HT-29 (cell line): ENCODE measurements at regions not wholly inside any gene's neighbourhood (a gene's known extent, or its start where the extent isn't known, plus 50 kb on each side); places are given as distances from the start of the nearest gene placed in this dataset.

Source experiments
- DNase-seq: peaks from one replicate; pipeline ENCODE4 v3.0.0-alpha.2; 2015; ENCODE audit warnings: low spot score

DNA sequence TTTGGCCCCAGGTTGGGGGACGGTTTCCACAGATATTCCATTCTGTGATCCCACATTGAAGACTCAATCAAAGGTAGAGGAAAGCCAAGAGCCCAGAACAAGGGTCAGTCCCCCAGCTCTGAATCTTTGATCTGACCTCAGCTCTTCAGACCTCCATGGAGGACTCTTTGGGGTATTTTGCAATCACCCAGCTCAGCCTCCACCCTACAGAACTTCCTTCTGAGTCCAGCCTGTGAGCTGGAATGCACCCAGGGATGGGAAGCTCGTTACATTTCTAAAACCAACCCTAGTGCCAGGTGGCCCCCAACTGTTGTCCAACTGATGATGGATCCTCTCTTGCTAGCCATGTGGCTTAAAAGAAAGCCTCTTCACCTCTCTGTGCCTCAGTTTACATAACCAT lies 335.3 kb downstream of the MN1 start:
- no peak for DNase-seq

DNA sequence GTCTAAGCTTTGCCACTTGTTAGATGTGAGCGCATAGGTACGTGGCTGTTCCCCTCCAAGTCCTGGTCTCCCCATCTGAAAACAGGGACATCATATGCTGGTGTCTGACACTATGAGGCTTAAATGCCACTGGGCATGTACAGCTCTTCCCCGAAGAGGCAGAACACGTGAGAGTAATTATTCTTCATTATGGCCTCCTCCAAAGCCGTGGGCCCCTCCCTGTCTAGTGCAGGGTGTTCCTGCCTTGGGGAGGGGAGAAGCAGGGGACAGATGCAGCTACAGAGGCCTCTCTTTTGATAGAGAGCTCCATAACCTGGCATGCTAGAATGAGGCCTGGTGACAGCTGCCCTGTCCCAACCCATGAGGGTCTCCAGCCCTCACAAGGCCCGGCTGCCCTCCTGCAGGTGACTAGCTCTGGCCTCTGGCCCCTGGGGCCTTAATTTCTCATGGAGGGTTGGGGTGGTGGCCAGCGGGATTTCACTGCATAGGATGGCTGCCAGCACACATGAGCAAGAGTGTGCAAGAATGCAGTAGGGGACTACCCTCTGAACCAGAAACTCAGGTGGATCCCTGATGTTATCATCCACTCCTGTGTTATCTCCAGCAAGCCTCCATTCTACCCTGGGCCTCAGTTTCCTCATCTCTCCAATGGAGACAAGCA lies 334.6 kb downstream of the MN1 start:
- no peak for DNase-seq

DNA sequence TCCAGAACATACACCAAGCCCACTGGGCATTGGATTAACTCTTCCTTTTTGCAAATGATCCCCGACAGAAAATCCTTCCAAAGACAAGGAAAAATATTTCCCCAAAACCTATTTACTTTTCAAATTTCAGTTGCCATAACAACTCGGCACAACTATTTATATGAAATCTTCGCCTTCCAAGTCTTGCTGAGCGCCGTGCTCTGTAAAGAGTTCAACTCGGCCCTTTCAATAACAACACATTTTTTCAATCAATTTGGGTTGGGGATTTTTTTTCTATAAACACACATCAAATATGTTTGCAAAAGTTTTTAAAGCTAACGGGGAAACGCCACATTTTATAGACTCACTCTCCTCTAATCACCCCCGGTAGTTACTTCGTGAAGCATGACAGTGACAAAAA lies 333.8 kb downstream of the MN1 start:
- no peak for DNase-seq

DNA sequence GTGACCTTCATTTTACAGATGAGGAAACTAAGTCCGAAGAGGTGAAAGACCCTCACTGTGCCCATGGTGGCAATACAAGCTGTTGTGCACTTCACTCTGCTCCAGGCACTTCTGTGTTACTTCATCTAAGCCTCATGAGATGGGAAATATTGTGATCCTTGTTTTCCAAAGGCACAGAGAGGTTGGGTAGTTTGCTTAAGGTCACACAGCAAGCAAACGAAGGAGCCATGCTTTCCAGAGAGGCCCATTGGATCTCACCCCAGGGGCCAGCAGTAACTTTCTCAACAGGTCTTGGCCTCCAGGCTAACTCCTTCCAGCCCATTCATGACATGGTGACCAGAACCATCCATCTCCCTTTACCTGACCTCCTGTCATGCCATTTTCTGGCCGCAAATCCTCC lies 332.8 kb downstream of the MN1 start:
- no peak for DNase-seq

DNA sequence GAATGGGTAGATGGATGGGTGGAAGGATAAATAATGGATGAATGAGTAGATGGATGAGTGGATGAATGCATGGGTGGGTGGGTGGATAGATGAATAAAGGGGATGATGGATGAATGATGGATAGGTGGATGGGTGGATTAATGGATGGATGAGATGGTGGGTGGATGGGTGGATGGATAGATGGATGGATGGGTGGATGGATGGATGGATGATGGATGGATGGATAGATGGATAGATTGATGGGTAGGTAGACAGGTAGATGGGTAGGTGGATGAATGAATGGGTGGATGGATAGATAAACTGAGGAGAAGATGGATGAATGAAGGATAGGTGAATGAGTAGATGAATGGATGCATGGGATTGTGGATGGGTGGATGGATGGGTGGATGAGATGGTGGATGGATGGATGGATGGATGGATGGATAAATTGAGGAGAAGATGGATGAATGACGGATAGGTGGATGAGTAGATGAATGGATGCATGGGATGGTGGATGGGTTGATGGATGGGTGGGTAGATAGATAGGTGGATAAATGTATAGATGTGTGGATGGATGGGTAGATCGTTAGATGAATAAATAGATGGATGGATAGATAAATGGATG lies 331.3 kb downstream of the MN1 start:
- DNase-seq, result no peak

DNA sequence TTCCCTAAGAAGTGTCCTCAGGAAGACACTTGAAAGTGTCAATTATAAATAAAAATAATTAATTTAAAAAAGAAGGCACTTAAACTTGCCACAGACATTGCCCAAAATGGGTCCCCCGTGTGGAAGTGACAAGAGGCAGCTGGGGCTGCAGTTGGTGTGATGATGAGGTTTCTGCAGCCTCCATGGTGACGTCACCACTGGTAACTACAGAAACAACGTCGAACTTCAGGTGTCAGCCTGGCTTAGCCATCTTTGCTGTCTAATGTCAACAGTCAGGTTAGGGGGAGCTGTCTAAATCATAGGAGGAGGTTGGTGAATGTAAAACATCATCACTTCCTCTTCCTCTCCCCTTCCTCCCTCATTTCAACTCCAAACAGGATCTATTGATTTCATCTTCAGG lies 328.6 kb downstream of the MN1 start:
- DNase-seq, result no peak

DNA sequence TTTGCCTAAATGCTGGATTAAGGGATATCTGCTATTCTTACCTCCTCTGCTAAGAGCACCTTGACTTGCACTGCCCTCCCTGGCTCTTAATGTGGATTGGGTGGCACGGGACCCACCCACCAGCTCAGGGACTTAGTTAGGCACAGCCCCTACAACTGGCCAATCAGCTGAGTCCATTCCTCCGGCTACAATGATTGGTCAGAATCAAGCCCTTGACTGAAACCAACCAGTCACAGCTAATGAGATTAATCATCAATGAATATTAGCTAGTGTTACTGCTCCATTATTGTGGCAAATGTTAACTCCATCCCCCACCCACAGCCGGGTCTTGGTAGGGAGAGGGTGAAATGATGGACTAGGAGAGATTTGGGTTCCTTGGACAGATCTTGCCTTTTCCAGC lies 328.0 kb downstream of the MN1 start:
- DNase-seq, result no peak

DNA sequence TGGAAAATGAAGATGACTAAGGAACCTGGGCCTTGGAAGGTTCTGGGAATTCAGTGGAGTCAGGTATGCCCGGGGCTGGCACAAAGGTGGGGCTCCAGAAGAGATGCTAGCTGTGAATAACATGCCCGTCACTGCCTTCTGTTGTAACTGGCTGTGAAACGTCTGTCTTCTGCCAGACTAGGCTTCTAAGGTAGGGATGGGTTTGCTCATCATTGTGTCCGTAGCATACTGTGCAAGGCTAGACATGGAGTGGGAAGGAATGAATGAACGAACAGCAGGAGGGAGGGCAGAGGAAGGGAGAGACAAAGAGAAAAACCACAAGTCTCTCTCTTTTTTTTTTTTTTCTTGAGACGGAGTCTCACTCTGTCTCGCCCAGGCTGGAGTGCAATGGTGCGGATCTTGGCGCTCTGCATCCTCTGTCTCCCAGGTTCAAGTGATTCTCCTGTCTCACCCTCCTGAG lies 327.4 kb downstream of the MN1 start:
- DNase-seq, result no peak

DNA sequence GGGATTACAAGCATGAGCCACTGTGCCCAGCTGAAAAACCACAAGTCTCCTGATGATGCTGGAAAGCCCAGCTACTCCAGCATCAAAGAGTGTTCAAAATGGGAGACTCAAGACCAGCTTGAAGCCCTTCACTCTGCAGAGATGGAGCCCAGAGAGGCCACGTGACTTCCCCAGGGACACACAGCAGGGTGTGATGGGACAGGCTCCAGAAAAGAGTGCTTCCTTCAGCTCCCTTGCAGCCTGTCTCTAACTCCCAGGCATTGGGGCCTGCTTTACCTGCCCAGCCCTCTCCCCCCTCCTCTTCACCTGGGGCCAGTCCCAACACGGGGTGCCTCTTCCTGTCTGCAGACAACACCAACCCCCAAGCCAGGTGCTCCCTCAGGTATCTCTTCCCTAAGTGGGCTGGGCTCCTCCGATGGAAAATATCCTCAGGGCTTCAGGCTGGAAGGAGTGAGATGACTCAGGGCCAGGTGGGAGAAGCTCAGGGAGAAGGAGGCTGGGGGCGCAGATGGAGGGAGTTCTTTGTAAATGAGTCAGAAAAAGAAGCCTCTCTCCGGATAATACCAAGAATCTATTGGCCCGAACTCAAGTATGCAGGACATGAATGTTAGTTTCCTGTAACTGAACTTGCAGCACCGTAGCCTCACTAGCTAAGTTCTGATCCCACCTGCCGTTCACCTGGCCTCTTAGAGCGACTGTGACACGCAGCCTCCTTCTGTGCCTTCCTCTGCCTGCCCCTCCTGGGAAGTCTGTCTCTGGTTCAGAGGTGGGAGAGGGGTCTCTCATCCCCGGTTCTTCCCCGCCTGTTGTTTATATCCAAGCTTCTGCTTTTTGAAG lies 326.6 kb downstream of the MN1 start:
- DNase-seq, result no peak

DNA sequence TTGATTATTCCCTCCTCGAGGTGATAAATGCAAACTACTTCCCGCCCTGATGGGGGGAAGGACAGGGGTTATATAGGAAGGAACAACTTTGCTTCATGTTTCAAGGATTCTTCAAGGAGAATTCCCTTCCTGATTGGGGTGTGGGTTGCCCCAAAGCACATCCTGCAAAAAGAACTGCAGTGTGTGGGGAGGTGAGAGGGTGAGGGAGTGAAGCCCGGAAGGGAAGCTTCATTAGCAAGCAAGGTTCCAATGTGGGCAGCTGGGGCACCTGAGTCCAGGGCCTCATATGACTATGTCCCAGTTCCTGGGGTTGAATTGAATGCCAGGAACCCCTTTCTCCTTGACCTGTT lies 326.0 kb downstream of the MN1 start:
- DNase-seq, result no peak

DNA sequence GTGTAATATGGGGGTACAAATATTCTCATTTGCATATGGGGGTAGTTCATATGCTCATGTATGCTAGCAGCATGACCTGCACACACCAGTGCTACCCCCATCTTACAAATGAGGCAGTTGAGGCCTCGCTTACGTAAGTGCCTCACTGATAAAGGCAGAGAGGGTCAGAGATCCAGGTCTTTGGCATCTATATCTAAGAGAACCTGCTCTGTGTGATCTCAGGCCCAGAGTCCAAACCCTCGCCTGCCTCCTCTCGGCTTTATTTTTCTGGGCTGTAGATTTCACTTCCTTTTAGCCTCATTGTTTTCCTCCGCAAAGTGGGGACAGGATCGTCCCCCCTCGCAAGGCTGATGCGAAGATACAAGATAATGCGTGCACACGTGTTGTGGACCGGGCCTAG lies 325.2 kb downstream of the MN1 start:
- no peak for DNase-seq

DNA sequence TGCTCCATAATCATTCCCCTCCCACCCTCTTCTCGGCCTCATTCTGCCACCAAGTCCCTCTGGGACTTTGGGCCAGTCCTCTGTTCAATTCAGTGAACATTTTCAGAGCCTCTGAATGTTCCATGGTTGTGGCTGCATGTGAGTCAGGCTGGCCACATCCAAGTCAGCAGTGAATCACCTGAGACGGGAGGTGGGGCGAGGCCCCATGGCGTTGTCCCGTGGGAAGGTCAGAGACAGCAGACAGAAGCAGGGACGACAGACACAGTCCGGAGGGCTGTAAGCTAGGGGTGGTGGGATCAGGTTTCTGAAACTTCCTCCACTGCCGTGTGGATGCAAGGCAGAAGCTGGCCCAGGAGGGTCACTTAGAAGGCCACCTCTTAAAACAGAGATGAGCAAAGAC lies 324.8 kb downstream of the MN1 start:
- no peak for DNase-seq

DNA sequence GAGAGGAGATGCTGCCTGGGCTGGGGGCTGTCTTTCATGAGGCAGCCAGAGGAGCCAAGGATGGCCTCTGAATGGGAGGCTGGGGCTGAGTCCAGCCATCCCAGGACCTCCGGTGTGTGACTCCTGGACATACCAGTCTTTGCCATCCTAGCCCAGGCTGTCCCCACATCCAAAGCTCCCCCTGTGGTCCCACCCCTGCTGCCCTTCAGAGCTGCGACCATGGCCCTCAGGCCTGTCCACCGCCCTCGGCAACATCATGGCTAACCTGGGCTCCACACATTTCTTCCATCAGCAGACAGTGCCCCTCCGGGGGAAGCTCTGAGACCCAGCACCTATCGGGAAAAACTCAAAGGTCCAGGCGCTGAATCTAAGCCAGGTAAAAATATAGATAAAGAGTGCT lies 324.4 kb downstream of the MN1 start:
- DNase-seq, result no peak

DNA sequence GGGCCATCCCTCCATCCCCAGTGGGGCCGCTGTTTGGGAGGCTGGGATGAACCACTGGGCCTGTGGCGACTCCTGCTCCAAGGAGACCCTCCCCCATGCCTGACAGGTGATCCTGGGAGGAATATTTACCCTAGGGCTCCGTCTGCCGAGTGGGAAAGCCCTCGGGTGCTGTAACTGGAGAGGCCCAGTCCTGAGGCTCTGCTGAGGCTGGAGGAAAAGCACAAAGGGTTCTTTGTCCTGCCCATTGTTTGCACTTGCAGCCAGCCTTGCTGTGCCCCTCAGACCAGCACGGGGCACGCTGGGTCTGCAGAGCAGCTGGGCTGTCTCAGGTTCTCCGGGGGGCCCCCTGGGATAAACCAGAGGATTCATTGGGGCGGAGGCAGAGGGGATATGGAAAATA lies 321.1 kb downstream of the MN1 start:
- DNase-seq, result no peak

DNA sequence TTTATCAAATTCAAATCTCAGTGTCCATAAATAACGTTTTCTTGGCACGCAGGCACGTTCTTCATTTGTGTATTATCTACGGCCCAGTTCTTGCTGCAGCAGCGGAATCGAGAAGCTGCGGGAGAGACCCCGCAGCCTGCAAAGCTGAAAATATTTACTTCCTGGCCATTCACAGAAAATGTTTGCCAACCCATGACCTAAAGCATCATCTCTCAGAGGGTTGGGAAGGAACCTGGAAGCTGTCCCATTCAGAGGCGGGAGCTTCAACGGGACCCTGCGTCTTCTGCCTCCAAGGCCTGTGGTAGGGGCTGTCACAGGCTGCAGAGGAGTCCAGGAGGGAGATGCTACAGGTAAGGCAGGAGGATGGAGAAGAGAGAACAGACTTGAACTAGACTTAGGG lies 319.2 kb downstream of the MN1 start:
- DNase-seq, result no peak

DNA sequence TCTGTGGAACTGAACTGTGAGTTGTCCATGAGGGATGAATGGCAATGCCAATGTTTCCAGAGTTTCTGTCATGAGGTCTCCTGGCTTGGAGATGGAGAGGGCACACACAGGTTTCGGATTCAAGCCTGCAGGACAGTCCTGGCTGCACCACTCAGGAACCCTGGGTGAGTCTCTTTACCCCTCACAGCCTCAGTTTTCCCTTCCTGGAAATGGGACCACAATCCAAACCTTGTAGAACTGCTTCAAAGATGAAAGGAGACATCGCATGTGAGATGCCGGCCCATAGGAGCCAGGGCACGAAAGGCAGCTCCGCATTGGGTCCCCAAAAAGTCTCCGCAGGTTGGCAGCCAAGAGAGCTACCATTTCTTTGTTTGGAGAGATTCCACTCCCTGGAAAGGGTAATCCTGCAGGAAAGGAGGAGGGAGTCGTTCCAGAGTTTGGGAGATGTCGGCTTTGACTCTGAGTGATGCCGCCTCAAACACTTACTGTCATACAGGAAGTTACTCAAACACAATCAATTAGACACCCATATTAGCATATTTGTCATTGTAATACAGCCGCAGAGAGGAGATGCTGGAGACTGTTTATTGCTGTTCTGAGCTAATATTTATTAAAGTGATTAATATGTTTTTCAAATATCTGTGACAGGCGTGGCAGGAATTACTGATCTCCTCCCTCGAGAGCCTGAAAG lies 318.3 kb downstream of the MN1 start:
- no peak for DNase-seq

DNA sequence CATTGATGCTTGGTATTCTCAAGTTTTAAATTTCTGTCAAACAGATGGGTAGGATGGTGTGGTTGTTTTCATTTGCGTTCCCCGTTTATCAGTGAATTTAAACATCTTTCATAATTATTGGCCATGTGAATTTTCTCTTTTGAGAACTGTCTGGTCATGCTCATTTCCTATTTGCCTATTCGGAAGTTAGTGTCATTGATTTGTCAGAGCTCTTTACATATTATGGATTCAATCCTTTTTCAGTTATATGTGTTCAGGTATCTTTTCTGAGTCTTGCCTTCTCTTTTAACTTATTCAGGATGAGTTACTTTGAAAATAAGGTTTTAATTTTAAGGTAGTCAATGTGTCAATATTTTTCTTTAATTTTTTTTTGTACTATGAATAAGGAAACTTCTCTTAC lies 315.7 kb downstream of the MN1 start:
- DNase-seq, result no peak

DNA sequence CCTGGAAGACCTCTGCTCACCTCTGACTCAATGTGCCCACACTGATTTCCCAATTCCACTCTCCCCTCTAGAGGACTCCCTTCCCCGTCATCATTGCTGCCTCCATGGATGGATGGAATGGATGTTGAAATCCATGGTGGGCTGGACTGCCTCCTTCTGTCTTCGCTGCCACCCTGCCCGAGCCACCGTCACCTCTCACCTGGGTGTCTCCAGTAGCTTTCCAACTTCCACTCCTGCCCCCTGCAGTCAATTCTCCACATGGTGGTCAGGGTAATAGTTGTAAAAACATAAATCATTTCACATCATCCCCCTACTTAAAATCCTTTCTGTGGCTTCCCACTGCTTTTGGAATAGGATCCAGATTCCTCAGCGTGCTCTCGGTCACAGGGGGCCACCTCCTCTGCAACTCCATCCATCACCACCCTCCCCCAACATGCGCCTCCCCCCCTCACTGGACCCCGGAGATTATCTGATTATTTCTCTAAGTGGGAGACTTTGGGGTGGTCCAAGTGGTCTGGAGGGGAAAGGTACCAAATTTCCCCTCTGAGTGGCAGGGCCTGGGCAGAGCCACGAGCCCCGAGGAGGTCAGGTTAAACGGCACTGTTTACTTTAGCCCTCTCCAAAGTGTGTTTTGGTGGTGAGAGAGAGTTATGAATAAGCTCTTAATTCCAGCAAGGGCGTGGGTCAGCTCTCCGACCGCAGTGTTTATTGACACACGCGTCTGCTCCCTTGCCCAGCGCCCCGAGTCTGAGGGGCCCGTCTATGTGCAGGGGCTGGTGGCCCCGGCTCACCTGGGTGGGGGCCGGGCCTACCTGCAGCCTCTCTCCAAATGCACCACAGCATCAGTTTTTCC lies 313.7 kb downstream of the MN1 start:
- no peak for DNase-seq

DNA sequence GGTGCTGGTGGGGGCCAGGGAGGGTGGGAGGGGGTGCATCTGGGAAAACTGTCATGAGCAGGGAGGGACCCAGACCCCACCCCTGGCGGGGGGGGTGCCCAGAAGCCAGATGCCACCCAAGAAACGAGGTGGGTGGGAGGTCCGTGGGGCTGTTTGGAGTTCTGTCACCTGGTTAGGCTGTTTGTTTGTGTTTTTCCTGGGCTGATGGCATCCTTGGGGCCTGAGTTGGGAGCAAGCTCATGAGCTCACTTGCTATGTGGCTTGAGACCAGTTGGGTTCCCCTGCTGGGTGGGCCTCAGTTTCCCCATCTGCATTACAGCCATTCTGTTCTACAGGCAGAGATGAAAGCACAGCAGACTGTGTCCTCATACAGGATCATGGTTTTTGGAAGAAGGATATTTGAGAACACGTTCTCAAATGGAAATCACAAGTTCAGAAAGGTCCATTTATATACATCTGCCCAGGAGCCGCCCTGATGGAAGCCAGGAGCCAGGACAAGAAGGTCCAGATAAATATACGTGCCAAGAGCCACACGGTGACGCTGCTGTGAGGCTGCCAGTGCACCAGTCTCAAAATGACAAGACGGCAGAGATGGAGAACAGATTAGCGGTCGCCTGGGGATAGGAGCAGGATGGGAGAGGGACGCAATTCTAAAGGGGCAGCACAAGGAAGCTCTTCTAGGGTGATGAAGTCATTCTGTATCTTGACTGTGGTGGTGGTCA lies 312.9 kb downstream of the MN1 start:
- no peak for DNase-seq

DNA sequence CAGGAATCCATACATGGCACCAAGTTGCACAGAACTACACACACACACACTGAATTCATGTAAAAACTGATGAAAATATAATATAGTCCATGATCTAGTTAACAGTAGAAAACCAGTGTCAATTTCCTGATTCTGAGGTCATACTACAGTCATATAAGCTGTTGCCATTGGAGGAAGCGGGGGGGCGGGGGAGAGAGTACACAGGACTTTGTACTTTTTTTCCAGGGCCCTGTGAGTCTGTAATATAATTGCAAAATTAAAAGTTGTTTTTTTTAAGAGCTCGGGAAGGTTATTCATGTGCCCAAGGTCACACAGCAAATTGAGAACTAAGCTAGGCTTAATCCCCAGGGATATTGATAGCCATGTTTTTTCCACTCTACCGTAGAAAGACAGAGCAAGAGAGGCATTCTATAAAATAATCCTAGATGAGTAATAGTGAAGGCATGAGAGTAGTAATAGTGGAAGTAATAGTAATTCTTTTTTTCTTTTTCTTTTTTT lies 312.3 kb downstream of the MN1 start:
- DNase-seq, result no peak

DNA sequence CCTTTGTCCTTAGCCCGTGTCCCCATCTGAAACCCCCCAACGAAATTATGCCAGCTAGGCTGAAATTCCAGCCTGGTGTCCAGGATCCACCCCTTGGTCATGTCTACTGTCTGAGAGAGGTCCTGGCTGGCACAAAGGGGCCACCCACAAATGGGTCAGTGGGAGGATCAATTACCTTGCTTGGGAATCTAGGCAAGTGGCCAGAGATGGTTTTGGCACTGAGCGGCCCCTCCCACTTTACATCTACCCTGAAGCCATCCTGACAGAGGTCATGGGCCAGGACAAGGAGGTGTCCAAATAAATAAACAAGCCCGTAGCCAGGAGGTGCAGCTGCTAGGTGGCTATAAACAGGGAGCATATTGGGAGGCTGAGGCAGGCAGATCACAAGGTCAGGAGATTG lies 311.5 kb downstream of the MN1 start:
- DNase-seq, result no peak
